HG03135 (cell line): ENCODE measurements at regions not wholly inside any gene's neighbourhood (a gene's known extent, or its start where the extent isn't known, plus 50 kb on each side); places are given as distances from the start of the nearest gene placed in this dataset.
"Not testable (repeated sequence)": the region's sequence is repeated elsewhere in the genome, so short reads cannot be mapped to it uniquely, and the experiment has no call there.

ENCODE experiments used
- ATAC-seq: cut with Tn5 transposase; IDR thresholded peaks from one replicate; pipeline ENCODE4 v1.9.1; 2021; ENCODE audit warnings: mild to moderate bottlenecking, moderate library complexity; ENCODE audit not compliant: unreplicated experiment

DNA sequence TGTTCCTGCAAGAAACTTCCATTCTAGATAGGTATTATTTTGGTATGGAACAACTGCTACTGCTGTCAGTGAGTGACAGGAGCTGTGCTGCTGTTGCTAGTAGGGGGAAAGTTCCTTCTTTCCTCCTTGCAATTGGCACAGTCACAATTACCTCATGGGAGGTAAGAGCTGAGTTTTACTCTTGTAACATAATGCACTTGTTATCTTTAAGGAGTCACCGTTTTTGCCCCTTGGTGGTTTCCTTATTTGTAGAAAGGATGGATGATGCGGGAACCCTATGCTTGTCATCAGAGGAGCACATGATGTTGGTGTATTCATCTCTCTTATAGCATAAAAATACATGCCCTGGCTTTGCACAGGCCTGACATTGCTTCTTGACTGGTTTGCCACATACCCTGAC lies 234.7 kb upstream of the NPY start:
- no peak for ATAC-seq

DNA sequence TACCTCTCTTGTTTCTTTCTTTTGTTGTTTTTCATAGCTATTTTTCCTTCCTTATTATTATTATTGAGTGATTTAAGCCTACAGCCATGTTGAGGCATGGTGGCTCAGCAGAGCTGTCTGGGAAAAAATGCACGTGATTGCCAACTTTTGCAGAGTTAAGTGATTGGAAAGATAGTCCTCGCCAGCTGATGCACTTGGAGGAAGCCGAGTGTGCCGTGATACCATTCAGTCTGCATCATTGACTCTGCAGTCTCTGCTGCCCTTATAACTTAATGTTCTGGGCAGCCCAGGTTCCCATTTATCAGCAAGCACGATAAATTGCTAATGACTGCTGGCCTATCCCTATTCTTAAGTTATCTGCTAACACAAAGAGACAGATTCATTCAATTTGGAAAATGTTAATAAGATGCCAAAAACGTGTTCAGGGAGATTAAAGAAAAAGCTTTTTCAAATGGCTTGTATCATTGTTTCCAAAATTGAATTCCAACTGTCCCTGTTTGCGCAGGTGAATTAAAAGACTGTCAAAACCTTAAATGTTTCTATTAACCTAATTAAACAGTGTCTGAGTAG lies 232.9 kb upstream of the NPY start:
- ATAC-seq: no peak

- ATAC-seq: no peak
Observed at GRCh38 chr7:24051651-24052050, 232.3 kb upstream of the NPY start.

GRCh38 chr7:24052572-24053260 lies 231.3 kb upstream of the NPY start:
- ATAC-seq: no peak

- ATAC-seq: no peak
Observed at GRCh38 chr7:24054236-24054635, 229.8 kb upstream of the NPY start.

DNA sequence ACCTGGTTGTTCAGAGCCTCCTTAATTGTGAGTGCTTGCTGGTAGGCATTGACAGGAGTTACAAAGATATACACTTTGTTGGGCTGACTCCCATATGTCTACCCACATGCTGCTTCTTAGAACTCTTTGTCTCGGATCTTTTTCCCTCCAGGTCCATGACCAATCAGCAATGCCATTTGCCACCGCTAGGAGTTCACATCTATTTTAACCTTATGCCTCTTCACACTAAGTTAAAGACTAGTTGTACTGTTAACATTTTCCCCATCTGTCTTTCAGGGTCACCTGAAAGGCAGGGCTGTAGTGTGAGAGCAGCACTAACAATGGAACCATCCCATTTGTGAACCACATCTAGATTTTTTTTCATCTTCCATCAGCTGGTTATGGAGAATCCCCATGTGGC lies 226.7 kb upstream of the NPY start:
- ATAC-seq: no peak

- no peak for ATAC-seq
Observed at GRCh38 chr7:24058953-24059352, 225.0 kb upstream of the NPY start.

DNA sequence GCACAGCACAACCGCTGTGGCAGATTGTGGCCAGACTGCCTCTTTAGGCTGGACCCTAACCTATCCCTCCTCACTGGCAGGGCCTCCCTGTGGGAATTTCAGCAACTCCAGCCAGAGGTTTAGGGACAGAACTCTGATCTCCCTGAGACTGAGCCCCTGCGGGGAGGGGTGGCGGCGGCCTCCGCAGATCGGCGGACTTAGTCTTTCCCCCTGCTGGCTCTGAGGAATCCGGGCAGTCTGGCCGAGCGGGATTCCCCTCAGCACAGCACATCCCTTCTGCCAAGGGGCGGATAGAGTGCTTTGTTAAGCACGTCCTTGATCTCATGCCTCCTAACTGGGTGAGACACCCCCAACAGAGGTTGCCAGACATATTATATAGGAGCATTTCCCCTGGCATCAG lies 224.2 kb upstream of the NPY start:
- ATAC-seq: no peak

- ATAC-seq: no peak
Observed at GRCh38 chr7:24063721-24064120, 220.3 kb upstream of the NPY start.

- no peak for ATAC-seq
Observed at GRCh38 chr7:24069751-24070150, 214.2 kb upstream of the NPY start.

GRCh38 chr7:24073651-24074420 lies 210.2 kb upstream of the NPY start:
- no peak for ATAC-seq

DNA sequence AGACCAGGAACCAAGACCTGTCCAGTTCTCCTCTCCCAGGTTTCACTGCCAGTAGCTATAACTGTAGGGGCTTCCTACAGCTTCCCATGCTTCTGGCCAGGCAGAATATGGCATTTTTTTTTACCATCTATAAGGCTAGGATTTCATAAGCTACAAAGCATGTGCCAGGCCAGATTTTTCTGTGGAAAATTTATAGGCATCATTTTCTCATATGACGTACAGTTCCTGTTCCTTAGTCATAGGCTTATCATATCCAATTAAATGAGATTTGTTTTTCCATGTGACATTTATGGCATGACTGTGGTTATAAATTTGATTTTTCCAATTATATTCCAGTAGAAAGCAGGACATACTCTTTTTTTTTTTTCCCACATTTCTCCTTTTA lies 208.6 kb upstream of the NPY start:
- ATAC-seq: no peak

GRCh38 chr7:24082826-24083225 lies 201.2 kb upstream of the NPY start:
- ATAC-seq: no peak

GRCh38 chr7:24102988-24103387 lies 181.0 kb upstream of the NPY start:
- no peak for ATAC-seq

GRCh38 chr7:24108906-24109376 lies 175.0 kb upstream of the NPY start:
- ATAC-seq: peak; percentile 75

- ATAC-seq: no peak
Observed at GRCh38 chr7:24110056-24110455, 173.9 kb upstream of the NPY start.

GRCh38 chr7:24113506-24113905 lies 170.5 kb upstream of the NPY start:
- ATAC-seq: no peak

DNA sequence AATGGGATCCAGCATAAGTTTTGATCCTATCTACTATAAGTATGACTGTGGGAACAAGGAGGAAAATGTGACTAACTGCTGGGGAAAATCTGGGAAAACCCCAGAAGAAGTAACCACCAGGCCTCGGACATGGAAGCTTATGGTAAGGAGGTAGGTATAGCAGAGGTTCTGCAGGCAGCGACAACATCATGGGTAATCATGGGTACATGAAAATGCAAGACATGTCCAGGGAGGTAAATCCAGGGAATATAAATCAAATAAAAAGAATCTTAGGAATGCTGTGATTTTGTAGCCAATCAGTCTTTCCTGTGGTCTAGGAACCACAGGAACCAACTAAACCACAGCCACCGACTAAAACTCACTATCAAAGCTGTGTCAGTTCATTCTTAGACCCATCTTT lies 168.3 kb upstream of the NPY start:
- ATAC-seq: no peak

GRCh38 chr7:24117903-24118499 lies 166.0 kb upstream of the NPY start:
- not testable (repeated sequence) for ATAC-seq

DNA sequence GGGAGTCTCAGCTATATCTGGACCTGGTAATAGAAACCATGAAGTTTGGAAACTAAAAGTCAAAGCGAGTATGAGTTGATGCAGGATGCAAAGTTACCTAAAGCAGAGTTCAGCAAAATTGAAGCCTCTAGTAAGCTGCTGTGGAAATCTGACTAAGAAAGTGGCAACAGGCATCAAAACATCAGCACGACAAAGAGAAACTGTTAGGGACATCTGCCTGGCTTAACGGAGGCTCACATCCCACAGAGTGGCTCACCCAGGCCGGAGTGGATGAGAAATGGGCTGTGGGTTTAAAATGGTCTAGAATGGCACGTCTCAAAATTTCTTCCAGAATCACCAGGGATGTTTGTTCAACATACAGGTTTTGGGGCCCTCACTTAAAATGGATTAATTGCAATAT lies 164.1 kb upstream of the NPY start:
- ATAC-seq: no peak

DNA sequence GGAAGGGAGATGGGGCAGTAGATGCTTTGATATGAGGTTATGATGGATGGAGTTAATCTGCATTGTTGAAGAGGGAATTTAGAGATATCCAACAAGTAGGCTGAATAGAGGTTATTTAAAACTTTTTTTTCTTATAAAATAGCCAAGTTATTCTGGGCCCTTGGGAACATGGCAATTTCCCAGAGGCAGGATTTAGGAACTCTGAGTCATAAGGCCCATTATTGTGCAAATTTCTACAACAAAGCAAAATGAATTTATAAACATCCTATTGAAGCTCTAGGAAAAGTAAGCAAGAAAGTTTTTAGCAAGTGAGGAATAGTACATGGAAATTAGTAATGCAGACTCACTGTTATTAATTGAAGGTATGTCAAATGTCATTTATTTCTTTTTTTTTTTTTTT lies 160.9 kb upstream of the NPY start:
- no peak for ATAC-seq

- no peak for ATAC-seq
Observed at GRCh38 chr7:24125765-24126164, 158.2 kb upstream of the NPY start.
